NCI-H187 treated with DMSO at 0.1 percent for 48 hours (cell line): ENCODE measurements at regions not wholly inside any gene's neighbourhood (a gene's known extent, or its start where the extent isn't known, plus 50 kb on each side); places are given as distances from the start of the nearest gene placed in this dataset.

ENCODE experiments used
- DNase-seq: peaks from one replicate; lab custom pipeline; 2025; lab: John Stamatoyannopoulos, UW

- DNase-seq, result no peak
Measured at GRCh38 chr10:10310498-10310897, 707.2 kb upstream of the CELF2 start.

DNA sequence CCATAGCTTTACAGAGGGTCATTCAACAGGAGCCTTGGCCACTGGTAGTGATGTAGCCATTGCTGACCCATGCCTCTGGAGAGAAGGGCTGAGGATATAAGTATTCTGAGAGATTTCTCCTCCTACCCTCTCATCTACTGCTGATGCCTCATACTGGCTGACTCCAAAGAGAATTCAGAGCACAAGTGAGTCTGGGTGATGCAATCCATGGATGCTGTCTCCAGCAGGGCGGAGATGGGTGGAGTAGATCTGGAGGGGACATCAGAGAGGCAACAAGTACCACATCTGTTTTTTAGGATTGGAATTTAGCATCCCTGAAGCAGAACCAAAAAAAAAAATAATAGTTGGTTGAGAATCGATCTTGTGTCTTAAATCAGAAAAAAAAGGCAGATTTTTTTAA lies 705.7 kb upstream of the CELF2 start:
- DNase-seq, result no peak

DNA sequence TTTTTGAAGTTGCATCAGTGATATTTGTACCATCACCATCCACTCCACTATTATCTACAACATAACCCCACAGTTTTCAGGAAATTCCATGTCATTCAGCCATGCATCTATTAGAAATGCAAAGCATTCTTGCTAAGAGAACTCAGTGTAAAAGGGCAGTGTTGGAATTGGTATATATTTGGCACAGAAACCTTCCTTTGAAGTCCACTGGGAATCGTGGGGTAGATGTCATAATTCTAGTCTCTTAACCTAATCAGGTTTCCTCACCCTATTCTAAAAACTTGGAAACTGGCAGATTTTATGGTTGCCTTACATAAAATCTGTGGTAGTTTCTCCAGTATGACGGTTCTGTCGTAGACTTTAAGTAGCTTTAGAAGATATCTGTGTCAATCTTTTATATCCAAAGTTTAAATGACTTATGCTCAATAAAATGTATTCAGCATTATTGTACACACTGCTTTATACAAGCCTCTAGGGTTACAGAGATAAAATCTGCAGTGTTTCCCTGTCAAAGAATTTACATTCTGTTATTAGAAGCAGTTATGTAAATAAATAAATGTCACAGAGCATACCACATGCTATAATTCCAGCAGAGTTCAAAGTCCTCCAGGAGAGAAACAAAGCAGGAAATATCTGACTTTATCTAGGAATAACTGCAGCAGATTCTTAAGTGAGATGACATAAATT lies 704.4 kb upstream of the CELF2 start:
- no peak for DNase-seq

DNA sequence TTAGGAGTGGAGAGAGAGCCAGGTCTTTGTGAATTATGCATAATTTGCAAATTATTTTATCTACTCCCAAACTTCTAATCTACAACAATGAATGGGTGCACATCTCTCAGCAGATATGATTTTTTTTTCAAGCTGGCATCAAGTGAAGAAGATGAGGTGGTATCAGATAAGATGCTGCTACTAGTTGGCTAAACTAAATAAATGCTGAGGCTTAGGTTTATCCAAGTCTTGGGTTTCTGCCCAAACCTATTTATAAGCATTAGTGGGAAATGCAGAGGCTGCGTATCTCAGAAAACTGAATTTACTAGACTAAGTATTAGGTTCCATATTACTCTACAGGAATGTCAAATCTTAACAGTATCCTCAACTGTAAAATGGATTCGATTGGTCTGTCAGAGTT lies 703.0 kb upstream of the CELF2 start:
- no peak for DNase-seq

GRCh38 chr10:10315989-10316388 lies 701.7 kb upstream of the CELF2 start:
- DNase-seq, result no peak

DNA sequence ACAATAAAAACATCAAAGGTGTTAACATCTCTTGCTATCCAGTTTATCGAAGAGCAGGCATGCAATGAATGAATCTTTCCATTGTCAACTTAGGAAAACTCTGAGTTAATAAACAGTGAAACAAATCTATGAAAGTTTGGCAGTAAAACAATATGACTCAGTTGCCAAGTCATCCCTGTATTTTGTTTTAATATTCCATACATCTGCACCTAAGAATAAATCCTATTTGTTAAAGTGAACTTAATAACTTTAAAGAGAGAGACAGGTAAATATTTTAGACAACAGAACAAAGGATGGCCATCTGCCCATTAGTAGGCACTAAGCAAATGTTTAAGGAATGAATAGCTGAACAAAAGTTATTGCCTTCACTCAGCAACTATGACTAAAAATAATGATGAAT lies 700.5 kb upstream of the CELF2 start:
- DNase-seq, result no peak

GRCh38 chr10:10318856-10319255 lies 698.8 kb upstream of the CELF2 start:
- DNase-seq, result no peak

DNA sequence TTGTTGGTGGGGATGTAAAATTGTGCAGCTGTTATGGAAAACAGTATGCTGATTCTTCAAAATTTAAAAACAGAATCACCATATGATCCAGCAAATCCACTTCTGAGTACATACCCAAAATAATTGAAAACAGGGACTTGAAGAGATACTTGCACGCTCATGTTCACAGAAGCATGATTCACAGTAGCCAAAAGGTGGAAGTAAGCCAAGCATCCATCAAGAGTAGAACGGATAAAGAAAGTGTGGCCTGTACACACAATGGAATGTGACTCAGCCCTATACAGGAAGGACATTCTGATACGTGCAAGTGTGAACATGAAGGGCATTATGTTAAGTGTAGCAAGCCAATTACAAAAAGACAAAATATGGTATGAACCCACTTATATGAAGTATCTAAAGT lies 696.7 kb upstream of the CELF2 start:
- DNase-seq, result no peak

- DNase-seq, result no peak
Measured at GRCh38 chr10:10326116-10326515, 691.6 kb upstream of the CELF2 start.

DNA sequence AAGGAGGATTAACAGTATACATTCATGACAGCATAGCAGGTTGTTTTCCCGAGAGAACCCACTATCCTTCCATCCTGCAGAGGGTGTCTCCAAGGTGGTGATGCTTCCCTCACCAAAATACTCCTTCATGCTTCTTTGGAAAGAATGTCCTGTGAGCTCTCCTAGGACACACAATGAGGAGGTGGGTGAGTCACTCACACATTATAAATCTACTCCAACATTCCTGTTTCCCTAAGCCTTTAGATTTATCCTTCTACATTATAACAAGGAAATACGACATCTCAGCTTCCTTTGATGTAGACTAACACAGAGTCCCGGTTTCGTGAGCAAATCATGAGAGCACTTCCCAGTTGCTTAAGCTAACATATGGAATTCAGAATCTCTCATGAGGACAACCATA lies 689.7 kb upstream of the CELF2 start:
- no peak for DNase-seq

DNA sequence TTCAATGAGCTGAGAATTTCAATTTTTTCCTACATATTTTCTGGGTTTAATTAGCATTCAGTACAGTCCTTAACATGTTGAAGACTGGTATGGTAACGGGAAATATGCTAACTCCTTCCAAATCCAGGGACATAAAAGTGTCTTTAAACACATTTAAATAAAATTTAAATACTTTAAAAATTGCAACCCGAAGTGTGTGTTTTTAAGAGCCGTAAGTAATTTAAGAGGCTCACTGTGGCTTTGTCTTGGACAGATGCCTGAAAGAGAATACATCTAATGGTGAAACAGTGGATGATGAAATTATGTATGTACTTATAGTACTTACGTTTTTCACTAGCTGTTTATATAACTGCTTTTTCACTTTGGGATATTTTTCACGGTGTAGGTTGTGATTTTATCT lies 687.3 kb upstream of the CELF2 start:
- no peak for DNase-seq

DNA sequence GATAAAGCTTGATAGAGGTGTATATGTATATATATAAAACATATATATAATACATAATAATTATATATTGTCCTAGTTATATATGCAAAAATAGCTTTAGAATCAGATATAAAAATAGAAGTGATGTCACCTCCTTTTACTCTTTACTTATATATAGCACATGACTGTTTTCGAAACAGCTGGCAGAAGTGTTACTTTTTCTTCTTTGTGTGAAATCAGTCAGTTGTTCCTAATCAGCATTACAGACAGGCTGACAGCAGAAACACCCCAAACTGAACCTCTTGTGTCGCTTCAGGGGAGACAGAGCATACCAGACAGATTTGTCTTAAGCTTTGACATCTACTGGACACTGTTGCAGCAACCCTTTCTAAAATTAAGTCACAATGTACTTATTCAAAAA lies 684.9 kb upstream of the CELF2 start:
- DNase-seq, result no peak

DNA sequence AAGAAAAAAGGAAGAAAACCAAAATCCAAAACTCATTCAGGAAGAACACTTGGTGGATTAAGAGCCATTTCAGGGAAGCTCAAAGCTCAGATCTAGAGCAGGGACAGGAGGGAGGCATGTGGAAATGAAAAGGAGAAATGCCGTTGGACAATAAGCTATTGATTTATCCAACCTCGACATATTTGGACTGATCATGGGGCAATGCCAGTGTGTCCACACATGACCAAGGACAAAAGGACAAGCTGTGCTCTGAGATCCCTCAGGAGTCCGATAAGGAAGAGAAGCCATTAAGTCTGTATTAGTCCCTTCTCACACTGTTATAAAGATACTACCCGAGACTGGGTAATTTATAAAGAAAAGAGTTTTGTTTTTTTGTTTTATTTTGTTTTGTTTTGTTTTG lies 684.0 kb upstream of the CELF2 start:
- DNase-seq, result no peak

DNA sequence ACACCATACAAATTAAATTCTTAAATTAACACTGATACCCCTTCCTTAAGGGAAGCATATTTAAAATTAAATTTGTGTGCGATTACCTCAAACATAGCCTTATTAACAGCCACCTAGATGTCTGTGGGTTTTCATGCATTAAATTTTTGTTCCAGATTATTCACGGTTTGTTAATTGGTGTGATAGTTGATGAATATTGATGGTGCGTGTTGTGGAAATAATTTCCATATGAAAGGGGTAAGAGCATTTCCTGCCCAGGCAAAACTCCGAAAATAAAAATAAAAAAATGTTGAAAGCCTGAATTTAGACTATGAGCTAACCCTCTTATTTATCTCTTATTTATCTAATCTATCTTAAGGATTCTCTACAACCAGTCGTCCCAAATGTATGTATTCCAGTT lies 679.3 kb upstream of the CELF2 start:
- DNase-seq, result no peak

- DNase-seq, result no peak
Measured at GRCh38 chr10:10346390-10347150, 671.1 kb upstream of the CELF2 start.

DNA sequence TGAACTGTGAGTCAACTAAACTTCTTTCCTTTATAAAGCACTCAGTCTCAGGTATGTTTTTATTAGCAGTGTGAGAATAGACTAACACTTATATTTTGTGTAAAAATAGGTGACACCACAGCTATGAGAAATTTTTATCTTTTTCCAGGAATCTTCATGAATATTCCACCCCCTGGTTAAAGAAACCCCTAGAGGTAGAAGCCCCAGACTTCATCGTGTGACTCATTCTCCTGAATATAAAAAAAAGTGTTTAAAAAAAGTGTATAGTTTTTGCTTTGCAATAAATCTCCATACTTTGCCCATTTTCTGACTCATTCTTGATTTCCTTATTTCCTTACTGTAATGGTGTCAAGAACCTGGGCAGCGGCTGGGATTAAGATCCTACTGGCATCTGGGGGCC lies 667.6 kb upstream of the CELF2 start:
- no peak for DNase-seq

- no peak for DNase-seq
Measured at GRCh38 chr10:10351451-10351850, 666.2 kb upstream of the CELF2 start.

DNA sequence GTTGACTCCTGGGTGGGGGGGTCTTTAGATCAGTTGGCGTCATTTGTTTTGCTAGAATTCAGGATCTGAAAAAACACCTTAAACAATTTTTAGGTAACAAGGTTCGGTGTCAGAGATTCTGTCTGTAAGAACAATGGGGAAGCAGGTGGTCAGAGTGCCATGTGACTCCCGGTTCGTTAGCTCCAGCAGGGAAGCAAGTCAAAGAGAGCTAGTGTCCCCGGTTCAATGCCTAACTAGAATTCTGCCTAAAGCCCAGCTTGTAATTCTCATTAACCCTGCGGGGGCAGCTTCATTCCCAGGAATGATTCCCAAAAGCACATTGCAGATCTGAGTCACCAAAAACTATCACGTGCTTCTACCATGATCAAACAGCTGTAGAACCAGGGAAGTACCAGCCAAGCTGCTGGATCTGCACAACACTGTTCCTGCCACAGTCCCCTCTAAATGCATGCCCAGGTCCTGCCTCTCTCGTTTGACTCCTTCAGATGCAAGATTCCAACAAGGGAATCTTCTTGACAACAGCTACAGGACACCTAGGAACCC lies 664.3 kb upstream of the CELF2 start:
- no peak for DNase-seq

GRCh38 chr10:10359263-10359662 lies 658.4 kb upstream of the CELF2 start:
- no peak for DNase-seq

DNA sequence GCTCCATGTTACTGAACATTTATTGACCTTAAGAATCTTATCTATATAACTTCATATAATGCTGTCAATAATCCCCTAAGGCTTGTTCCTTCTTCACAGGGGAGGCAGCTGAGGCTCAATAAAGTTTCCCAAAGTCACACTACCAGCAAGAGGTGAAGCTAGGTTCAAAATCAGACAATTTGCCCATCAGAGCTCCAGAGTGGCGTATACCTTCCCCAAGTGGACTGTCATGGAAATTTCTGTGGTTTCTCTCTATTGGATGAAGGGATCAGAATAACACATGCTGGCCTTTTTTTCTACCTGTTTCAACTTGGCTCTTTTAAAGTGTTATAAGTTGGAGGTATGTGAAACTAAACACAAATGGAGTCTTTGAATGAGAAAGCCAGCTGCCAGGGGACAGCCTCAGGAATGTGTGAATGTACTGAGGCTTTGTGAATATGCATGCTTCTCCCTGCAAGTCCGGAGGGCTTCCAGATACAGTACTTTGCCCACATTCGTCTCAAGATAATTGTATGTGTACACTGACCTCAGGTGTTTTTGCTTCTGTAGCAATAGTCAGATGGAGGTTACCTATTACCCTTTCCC lies 656.3 kb upstream of the CELF2 start:
- no peak for DNase-seq

- no peak for DNase-seq
Measured at GRCh38 chr10:10362800-10363199, 654.9 kb upstream of the CELF2 start.

- DNase-seq, result no peak
Measured at GRCh38 chr10:10363217-10363616, 654.5 kb upstream of the CELF2 start.

GRCh38 chr10:10364902-10365301 lies 652.8 kb upstream of the CELF2 start:
- no peak for DNase-seq
